SK-N-SH (cell line): ENCODE measurements at regions not wholly inside any gene's neighbourhood (a gene's known extent, or its start where the extent isn't known, plus 50 kb on each side); places are given as distances from the start of the nearest gene placed in this dataset.

Experiments
- CTCF ChIA-PET: fragments of 300-600, 350-600 bp; formaldehyde crosslinking; extraction: SDS; loops from one replicate; lab custom pipeline; 2021; lab: Yijun Ruan, JAX
- POLR2A ChIA-PET: fragments of 350-600 bp; sonication (Branson Sonifier 250); formaldehyde crosslinking; extraction: SDS; loops from one replicate; lab custom pipeline; 2020; ENCODE audit warnings: antibody characterized with exemption, inconsistent platforms; lab: Yijun Ruan, JAX
- DNase-seq: peaks from one replicate; pipeline ENCODE4 v3.0.0; 2012
- H2AFZ ChIP-seq: fragments of 200-600 bp; sonication (generic); 2 replicates; pipeline ENCODE4 v1.8.1; 2016; ENCODE audit warnings: antibody characterized with exemption, mild to moderate bottlenecking, low read depth
- H3F3A ChIP-seq: fragments of 200-600 bp; sonication (generic); replicated peaks from 2 replicates; pipeline ENCODE3; 2016; ENCODE audit warnings: antibody characterized with exemption, mild to moderate bottlenecking; ENCODE audit not compliant: insufficient read depth
- H3K27ac ChIP-seq, 2 experiments: fragments of 200-500 bp in 1 of 2; fragments of 200-600 bp in 1 of 2; sonication (Bioruptor generic) in 1 of 2; sonication (generic), shearing (Covaris generic) in 1 of 2; 2 replicates each; pipeline versions ENCODE4 v1.5.1 to v1.6.1; 2014 to 2016; ENCODE audit warnings: low read depth in 2 of 2, inconsistent platforms in 1 of 2, low read length in 1 of 2, mild to moderate bottlenecking in 1 of 2, mixed read lengths in 1 of 2
- H3K27me3 ChIP-seq: fragments of 200-600 bp; sonication (generic), shearing (Covaris generic); 2 replicates; pipeline ENCODE4 v1.6.1; 2016; ENCODE audit warnings: mixed run types; ENCODE audit not compliant: insufficient read depth
- H3K36me3 ChIP-seq, 2 experiments: fragments of 200-500 bp in 1 of 2; fragments of 200-600 bp in 1 of 2; sonication (Bioruptor generic) in 1 of 2; sonication (generic) in 1 of 2; replicated peaks in 1 of 2; 2 replicates each; pipeline versions ENCODE3 to v1.5.1; 2014 to 2016; ENCODE audit warnings: low read length in 1 of 2, mild to moderate bottlenecking in 1 of 2; ENCODE audit not compliant: insufficient read depth in 2 of 2, control insufficient read depth in 1 of 2
- H3K4me1 ChIP-seq, 2 experiments: fragments of 200-500 bp in 1 of 2; fragments of 200-600 bp in 1 of 2; sonication (Bioruptor generic) in 1 of 2; sonication (generic), shearing (Covaris generic) in 1 of 2; 2 replicates each; pipeline versions ENCODE4 v1.5.1 to v1.6.1; 2014 to 2016; ENCODE audit warnings: low read depth in 1 of 2, low read length in 1 of 2, mixed run types in 1 of 2; ENCODE audit not compliant: insufficient read depth in 2 of 2, control insufficient read depth in 1 of 2
- H3K4me2 ChIP-seq: fragments of 200-600 bp; sonication (generic), shearing (Covaris generic); 2 replicates; pipeline ENCODE4 v1.6.1; 2017; ENCODE audit warnings: mixed run types
- H3K4me3 ChIP-seq, 2 experiments: fragments of 200-500 bp in 1 of 2; fragments of 200-600 bp in 1 of 2; sonication (Bioruptor generic) in 1 of 2; sonication (generic), shearing (Covaris generic) in 1 of 2; 2 replicates each; pipeline versions ENCODE4 v1.5.1 to v1.8.1; 2014 to 2016; ENCODE audit warnings: low read depth in 2 of 2, inconsistent platforms in 1 of 2, low read length in 1 of 2, mild to moderate bottlenecking in 1 of 2, mixed read lengths in 1 of 2, moderate library complexity in 1 of 2
- H3K79me2 ChIP-seq: fragments of 200-600 bp; sonication (generic); 2 replicates; pipeline ENCODE4 v1.8.1; 2017; ENCODE audit warnings: mild to moderate bottlenecking; ENCODE audit not compliant: insufficient read depth
- H3K9ac ChIP-seq: fragments of 200-600 bp; sonication (generic); 2 replicates; pipeline ENCODE4 v1.6.1; 2017; ENCODE audit warnings: mixed run types
- H3K9me2 ChIP-seq: fragments of 200-600 bp; sonication (generic); 2 replicates; pipeline ENCODE4 v1.6.1; 2017; ENCODE audit warnings: mixed run types
- H3K9me3 ChIP-seq: fragments of 200-600 bp; sonication (generic); 2 replicates; pipeline ENCODE4 v1.6.1; 2017; ENCODE audit warnings: mixed run types, mild to moderate bottlenecking, moderate library complexity
- H4K20me1 ChIP-seq: fragments of 200-600 bp; sonication (generic); 2 replicates; pipeline ENCODE4 v1.6.1; 2017; ENCODE audit warnings: mild to moderate bottlenecking, mixed run types; ENCODE audit not compliant: insufficient read depth
- FOSL2 ChIP-seq: IDR thresholded peaks from 2 replicates; pipeline ENCODE4 v1.4.0; 2012; ENCODE audit warnings: low read depth, mild to moderate bottlenecking, moderate library complexity, borderline replicate concordance
- FOXM1 ChIP-seq: IDR thresholded peaks from 2 replicates; pipeline ENCODE4 v1.4.0; 2012; ENCODE audit warnings: low read depth, mild to moderate bottlenecking
- GABPA ChIP-seq: IDR thresholded peaks from 2 replicates; pipeline ENCODE4 v1.4.0; 2012; ENCODE audit warnings: low read depth, mild to moderate bottlenecking
- JUND ChIP-seq: IDR thresholded peaks from 2 replicates; pipeline ENCODE4 v1.4.0; 2012
- MXI1 ChIP-seq: IDR thresholded peaks from 2 replicates; pipeline ENCODE4 v1.6.1; 2012; ENCODE audit warnings: mild to moderate bottlenecking, low read depth, low read length, improper control_type of control experiment
- NRF1 ChIP-seq: IDR thresholded peaks from 2 replicates; pipeline ENCODE4 v1.6.1; 2012; ENCODE audit warnings: low read depth, mild to moderate bottlenecking, low read length
- RCOR1 ChIP-seq: fragments of 150-350 bp; IDR thresholded peaks from 2 replicates; pipeline ENCODE4 v1.6.1; 2017; ENCODE audit warnings: antibody characterized with exemption, low read length
- RFX5 ChIP-seq: IDR thresholded peaks from 2 replicates; pipeline ENCODE4 v1.6.1; 2012; ENCODE audit warnings: mild to moderate bottlenecking, improper control_type of control experiment, low read length
- SIN3A ChIP-seq: IDR thresholded peaks from 2 replicates; pipeline ENCODE4 v1.6.1; 2012; ENCODE audit warnings: low read depth, mild to moderate bottlenecking, low read length, moderate library complexity, borderline replicate concordance
- TAF1 ChIP-seq: IDR thresholded peaks from 2 replicates; pipeline ENCODE4 v1.6.1; 2012; ENCODE audit warnings: low read depth, mild to moderate bottlenecking, low read length, moderate library complexity, borderline replicate concordance
- TCF12 ChIP-seq: IDR thresholded peaks from 2 replicates; pipeline ENCODE4 v1.4.0; 2012
- WGBS: methylation state at CpG from one replicate; pipeline ENCODE4 v1.1.6; 2017; ENCODE audit warnings: low lambda C conversion rate; 5-methylcytosine and 5-hydroxymethylcytosine counted together
- TF ChIP-seq, protein P1 (sequence below): fragments of 150-350 bp; IDR thresholded peaks from 2 replicates; pipeline ENCODE4 v1.6.1; 2017; ENCODE audit warnings: antibody characterized with exemption, low read length, low read depth, borderline replicate concordance
- TF ChIP-seq, protein P2 (sequence below): IDR thresholded peaks from 2 replicates; pipeline ENCODE4 v1.4.0; 2012; ENCODE audit warnings: low read depth, borderline replicate concordance
- TF ChIP-seq, protein P3 (sequence below): IDR thresholded peaks from 2 replicates; pipeline ENCODE4 v1.6.1; 2012; ENCODE audit warnings: mild to moderate bottlenecking, low read depth, low read length, moderate library complexity
- TF ChIP-seq, protein P4 (sequence below): fragments of 150-350 bp; IDR thresholded peaks from 2 replicates; pipeline ENCODE4 v1.6.1; 2016; ENCODE audit warnings: mild to moderate bottlenecking, low read depth, low read length

DNA sequence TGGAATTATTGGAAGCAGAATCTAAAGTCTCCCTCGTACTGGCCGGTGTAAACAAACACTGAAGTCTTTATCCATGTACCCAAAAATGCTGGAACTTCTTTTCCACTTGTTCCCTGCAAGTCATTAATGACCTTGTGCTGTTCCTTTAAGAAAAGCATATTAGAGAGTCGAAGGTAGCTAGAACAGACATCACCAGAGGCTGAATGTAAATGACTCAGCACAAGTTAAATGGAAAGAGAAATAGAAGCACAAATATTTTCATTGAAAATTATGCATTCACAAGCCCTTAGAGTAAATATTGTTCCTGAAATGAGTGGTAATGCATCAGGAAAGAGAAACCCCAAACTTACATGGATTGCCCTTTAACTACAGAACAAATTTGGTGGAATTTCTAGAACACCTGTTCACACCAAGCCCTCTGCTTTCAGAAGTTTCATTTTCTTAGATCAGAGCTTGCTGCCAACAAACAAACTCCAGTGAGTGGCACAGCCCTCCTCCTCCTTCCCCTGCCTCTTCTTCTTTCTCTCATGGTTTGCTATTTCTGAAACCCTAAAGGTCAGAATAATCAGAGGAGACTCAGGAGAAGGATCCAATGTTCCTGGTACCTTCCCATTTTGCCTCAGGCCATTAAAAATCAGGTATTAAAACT, 264.3 kb downstream of the TXNL1 start:
- WGBS = 61% methylated on average over 3 of the region's 3 CpGs
- no peak for DNase-seq
- Histone ChIP-seq H3K9ac (no peak overlapping the region), H3K4me2 (no peak overlapping the region), H3K9me2 (no peaks in the 10 kb centered on the region), H3K27ac (no peak overlapping the region), H3K36me3 (no peaks in the 10 kb centered on the region), H3K9me3 (no peaks in the 10 kb centered on the region), H3K4me1 (peaks cover 0 to 8% of the 10 kb centered on the region in 2 experiments; a peak in 1 of 4 replicates), H2AFZ (no peak overlapping the region), H4K20me1 (no peaks in the 10 kb centered on the region), H3K4me3 (no peak overlapping the region), H3K79me2 (no peaks in the 10 kb centered on the region), H3F3A (no peaks in the 10 kb centered on the region), H3K27me3 (no peaks in the 10 kb centered on the region)
- ChIA-PET POLR2A (no interaction called here), CTCF (interaction anchor here (0.9 kb wide), 1 partner anchor 13 kb away, joined by 3 read pairs; no protein-coding TSS in a partner anchor)
- TF ChIP-seq TAF1 = no peak
- no peak for TF ChIP-seq MXI1
- no peak for TF ChIP-seq RFX5
- TF ChIP-seq, protein P1, sequence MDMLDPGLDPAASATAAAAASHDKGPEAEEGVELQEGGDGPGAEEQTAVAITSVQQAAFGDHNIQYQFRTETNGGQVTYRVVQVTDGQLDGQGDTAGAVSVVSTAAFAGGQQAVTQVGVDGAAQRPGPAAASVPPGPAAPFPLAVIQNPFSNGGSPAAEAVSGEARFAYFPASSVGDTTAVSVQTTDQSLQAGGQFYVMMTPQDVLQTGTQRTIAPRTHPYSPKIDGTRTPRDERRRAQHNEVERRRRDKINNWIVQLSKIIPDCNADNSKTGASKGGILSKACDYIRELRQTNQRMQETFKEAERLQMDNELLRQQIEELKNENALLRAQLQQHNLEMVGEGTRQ = no peak
- TF ChIP-seq, protein P2, sequence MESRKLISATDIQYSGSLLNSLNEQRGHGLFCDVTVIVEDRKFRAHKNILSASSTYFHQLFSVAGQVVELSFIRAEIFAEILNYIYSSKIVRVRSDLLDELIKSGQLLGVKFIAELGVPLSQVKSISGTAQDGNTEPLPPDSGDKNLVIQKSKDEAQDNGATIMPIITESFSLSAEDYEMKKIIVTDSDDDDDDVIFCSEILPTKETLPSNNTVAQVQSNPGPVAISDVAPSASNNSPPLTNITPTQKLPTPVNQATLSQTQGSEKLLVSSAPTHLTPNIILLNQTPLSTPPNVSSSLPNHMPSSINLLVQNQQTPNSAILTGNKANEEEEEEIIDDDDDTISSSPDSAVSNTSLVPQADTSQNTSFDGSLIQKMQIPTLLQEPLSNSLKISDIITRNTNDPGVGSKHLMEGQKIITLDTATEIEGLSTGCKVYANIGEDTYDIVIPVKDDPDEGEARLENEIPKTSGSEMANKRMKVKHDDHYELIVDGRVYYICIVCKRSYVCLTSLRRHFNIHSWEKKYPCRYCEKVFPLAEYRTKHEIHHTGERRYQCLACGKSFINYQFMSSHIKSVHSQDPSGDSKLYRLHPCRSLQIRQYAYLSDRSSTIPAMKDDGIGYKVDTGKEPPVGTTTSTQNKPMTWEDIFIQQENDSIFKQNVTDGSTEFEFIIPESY = no peak
- no peak for TF ChIP-seq NRF1

DNA sequence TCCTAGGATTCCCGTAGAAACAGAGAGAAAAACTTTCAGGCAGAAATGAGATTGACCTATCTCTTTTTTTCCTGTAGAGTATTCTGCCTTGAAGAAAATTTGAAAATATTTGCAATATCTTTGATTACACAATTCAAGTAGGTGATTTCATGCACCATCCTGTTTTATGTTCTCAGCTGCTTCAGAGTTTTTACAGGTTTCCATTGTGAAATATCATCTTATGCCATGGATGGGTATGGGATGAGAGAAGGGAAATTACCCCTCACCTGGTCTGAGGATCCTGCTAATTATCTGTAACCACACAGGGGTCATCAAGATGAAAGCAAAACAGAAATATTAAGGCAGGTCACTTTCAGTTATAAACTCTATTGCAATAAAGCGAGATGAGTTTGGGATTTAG, 264.8 kb downstream of the TXNL1 start:
- DNase-seq = no peak
- Histone ChIP-seq H3K79me2 (no peaks in the 10 kb centered on the region), H4K20me1 (no peaks in the 10 kb centered on the region), H3F3A (no peaks in the 10 kb centered on the region), H3K9me2 (no peaks in the 10 kb centered on the region), H3K9me3 (no peaks in the 10 kb centered on the region), H3K4me1 (peaks cover 3 to 8% of the 10 kb centered on the region in 2 experiments; a peak in 2 of 4 replicates)
- 78% methylated on average over 2 of the region's 2 CpGs for WGBS
- CTCF ChIA-PET = interaction anchor here (0.9 kb wide), 1 partner anchor 13 kb away, joined by 3 read pairs; no protein-coding TSS in a partner anchor
- TF ChIP-seq, protein P3, sequence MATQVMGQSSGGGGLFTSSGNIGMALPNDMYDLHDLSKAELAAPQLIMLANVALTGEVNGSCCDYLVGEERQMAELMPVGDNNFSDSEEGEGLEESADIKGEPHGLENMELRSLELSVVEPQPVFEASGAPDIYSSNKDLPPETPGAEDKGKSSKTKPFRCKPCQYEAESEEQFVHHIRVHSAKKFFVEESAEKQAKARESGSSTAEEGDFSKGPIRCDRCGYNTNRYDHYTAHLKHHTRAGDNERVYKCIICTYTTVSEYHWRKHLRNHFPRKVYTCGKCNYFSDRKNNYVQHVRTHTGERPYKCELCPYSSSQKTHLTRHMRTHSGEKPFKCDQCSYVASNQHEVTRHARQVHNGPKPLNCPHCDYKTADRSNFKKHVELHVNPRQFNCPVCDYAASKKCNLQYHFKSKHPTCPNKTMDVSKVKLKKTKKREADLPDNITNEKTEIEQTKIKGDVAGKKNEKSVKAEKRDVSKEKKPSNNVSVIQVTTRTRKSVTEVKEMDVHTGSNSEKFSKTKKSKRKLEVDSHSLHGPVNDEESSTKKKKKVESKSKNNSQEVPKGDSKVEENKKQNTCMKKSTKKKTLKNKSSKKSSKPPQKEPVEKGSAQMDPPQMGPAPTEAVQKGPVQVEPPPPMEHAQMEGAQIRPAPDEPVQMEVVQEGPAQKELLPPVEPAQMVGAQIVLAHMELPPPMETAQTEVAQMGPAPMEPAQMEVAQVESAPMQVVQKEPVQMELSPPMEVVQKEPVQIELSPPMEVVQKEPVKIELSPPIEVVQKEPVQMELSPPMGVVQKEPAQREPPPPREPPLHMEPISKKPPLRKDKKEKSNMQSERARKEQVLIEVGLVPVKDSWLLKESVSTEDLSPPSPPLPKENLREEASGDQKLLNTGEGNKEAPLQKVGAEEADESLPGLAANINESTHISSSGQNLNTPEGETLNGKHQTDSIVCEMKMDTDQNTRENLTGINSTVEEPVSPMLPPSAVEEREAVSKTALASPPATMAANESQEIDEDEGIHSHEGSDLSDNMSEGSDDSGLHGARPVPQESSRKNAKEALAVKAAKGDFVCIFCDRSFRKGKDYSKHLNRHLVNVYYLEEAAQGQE = no peak
- TF ChIP-seq RCOR1 = no peak
- no peak for TF ChIP-seq JUND
- TF ChIP-seq, protein P2 = no peak
- no peak for TF ChIP-seq GABPA
- no peak for TF ChIP-seq FOXM1
- no peak for TF ChIP-seq FOSL2
- TF ChIP-seq, protein P4, sequence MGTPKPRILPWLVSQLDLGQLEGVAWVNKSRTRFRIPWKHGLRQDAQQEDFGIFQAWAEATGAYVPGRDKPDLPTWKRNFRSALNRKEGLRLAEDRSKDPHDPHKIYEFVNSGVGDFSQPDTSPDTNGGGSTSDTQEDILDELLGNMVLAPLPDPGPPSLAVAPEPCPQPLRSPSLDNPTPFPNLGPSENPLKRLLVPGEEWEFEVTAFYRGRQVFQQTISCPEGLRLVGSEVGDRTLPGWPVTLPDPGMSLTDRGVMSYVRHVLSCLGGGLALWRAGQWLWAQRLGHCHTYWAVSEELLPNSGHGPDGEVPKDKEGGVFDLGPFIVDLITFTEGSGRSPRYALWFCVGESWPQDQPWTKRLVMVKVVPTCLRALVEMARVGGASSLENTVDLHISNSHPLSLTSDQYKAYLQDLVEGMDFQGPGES = no peak
- TF ChIP-seq SIN3A = no peak
- TF ChIP-seq TCF12 = no peak
- TF ChIP-seq NRF1 = no peak
- TF ChIP-seq, all 33 proteins: peak for 0
- H3K27me3 ChIP-seq = no peaks in the 10 kb centered on the region
- H2AFZ ChIP-seq = no peak overlapping the region
- no peak overlapping the region for H3K27ac ChIP-seq
- H3K4me2 ChIP-seq = no peak overlapping the region
- H3K36me3 ChIP-seq = no peaks in the 10 kb centered on the region
- no peak overlapping the region for H3K4me3 ChIP-seq
- POLR2A ChIA-PET = no interaction called here
- H3K9ac ChIP-seq = no peak overlapping the region
